Ascending aorta (tissue), 2 donors: ENCODE measurements at regions not wholly inside any gene's neighbourhood (a gene's known extent, or its start where the extent isn't known, plus 50 kb on each side); places are given as distances from the start of the nearest gene placed in this dataset.

Experiments
- DNase-seq, 2 donors: peaks; one replicate each; pipeline ENCODE4 v3.0.0-alpha.2; 2019; ENCODE audit warnings: low spot score in 2 of 2
- H3K27ac ChIP-seq, 2 donors: fragments of 200-600 bp; sonication (generic); one replicate each; pipeline ENCODE4 v1.5.1; 2016 to 2017; ENCODE audit warnings: mild to moderate bottlenecking in 1 of 2
- H3K27me3 ChIP-seq: fragments of 200-600 bp; sonication (generic); one replicate; pipeline ENCODE4 v1.5.1; 2017
- H3K36me3 ChIP-seq, 2 donors: fragments of 200-600 bp; sonication (generic); one replicate each; pipeline ENCODE4 v1.5.1; 2016
- H3K4me1 ChIP-seq, 2 donors: fragments of 200-600 bp; sonication (generic); one replicate each; pipeline ENCODE4 v1.5.1; 2016 to 2017; ENCODE audit warnings: mild to moderate bottlenecking in 1 of 2
- H3K4me3 ChIP-seq, 2 donors: fragments of 200-600 bp; sonication (generic); one replicate each; pipeline ENCODE4 v1.5.1; 2016 to 2017; ENCODE audit warnings: mild to moderate bottlenecking in 1 of 2
- H3K9me3 ChIP-seq, 2 donors: fragments of 200-600 bp; sonication (generic); one replicate each; pipeline ENCODE4 v1.5.1; 2016
- intact Hi-C: fragments of 100-400 bp; cut with DNase I; formaldehyde crosslinking; loops from one replicate; pipeline ENCODE4 v1.15.1; 2023
- TF ChIP-seq, protein P1 (sequence below), 3 experiments: fragments of 200-600 bp in 2 of 3; fragments of 450-650 bp in 1 of 3; sonication (generic) in 2 of 3; IDR thresholded peaks; one replicate each; pipeline ENCODE4 v1.5.1; 2016 to 2019; ENCODE audit warnings: antibody characterized with exemption in 3 of 3, mild to moderate bottlenecking in 1 of 3, moderate library complexity in 1 of 3

DNA sequence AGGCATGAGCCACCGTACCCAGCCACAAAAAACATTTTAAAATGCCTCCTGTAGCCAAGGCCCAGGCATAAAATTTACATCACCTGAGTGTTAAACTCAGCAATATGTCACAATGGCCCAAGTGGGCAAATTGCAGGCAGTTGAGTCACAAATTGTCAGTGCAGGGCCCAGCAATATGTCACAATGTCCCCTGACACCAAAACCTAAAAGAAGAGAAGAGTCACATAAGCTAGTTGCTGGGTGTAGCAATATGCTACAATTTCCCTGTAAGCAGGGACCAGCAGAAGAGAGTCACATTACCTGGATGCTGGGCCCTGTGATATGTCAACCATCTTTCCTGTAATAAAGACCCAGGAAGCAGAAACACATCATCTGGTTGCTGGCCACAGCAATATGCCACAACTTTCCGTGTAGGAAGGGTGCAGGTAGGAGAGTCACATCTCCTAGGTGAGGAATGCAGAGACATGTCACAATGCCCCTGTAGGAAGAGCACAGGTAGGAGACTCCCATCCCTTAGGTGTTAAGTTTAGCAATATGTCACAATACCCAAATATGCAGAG lies 136.0 kb upstream of the ZNF91 start:
- TF ChIP-seq, protein P1, sequence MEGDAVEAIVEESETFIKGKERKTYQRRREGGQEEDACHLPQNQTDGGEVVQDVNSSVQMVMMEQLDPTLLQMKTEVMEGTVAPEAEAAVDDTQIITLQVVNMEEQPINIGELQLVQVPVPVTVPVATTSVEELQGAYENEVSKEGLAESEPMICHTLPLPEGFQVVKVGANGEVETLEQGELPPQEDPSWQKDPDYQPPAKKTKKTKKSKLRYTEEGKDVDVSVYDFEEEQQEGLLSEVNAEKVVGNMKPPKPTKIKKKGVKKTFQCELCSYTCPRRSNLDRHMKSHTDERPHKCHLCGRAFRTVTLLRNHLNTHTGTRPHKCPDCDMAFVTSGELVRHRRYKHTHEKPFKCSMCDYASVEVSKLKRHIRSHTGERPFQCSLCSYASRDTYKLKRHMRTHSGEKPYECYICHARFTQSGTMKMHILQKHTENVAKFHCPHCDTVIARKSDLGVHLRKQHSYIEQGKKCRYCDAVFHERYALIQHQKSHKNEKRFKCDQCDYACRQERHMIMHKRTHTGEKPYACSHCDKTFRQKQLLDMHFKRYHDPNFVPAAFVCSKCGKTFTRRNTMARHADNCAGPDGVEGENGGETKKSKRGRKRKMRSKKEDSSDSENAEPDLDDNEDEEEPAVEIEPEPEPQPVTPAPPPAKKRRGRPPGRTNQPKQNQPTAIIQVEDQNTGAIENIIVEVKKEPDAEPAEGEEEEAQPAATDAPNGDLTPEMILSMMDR (IDR thresholded peaks at IDR 0.05) = no peak
- H3K4me3 ChIP-seq = no peak overlapping the region
- DNase-seq = no peak
- H3K9me3 ChIP-seq = no peaks in the 10 kb centered on the region
- H3K27me3 ChIP-seq = no peaks in the 10 kb centered on the region
- intact Hi-C loops = no loop called here
- H3K27ac ChIP-seq = no peak overlapping the region
- no peaks in the 10 kb centered on the region for H3K36me3 ChIP-seq
- H3K4me1 ChIP-seq = no peaks in the 10 kb centered on the region

DNA sequence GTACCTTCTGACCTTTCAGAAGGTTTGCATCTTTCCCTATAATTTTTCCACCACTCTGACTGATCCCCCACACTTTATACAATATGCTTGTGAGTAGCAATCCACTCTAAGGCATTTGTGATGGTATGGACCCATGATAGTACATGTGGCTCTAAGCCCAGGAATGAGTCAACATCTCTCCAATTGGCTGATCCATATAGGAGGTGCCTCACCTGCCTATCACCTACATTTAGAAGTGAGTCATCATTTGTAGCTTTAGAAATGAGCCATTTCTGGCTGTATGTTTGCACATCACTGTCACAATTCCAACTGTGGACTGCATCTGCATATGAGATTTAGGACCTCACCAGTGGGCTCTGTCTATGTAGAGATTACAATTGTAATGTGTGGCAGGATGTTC lies 133.1 kb upstream of the ZNF91 start:
- TF ChIP-seq, protein P1 (IDR thresholded peaks at IDR 0.05) = no peak
- no peak overlapping the region for H3K27ac ChIP-seq
- no peak for DNase-seq
- H3K27me3 ChIP-seq = no peaks in the 10 kb centered on the region
- H3K4me3 ChIP-seq = no peak overlapping the region
- no peaks in the 10 kb centered on the region for H3K36me3 ChIP-seq
- H3K4me1 ChIP-seq = no peaks in the 10 kb centered on the region
- intact Hi-C loops = no loop called here
- no peaks in the 10 kb centered on the region for H3K9me3 ChIP-seq

DNA sequence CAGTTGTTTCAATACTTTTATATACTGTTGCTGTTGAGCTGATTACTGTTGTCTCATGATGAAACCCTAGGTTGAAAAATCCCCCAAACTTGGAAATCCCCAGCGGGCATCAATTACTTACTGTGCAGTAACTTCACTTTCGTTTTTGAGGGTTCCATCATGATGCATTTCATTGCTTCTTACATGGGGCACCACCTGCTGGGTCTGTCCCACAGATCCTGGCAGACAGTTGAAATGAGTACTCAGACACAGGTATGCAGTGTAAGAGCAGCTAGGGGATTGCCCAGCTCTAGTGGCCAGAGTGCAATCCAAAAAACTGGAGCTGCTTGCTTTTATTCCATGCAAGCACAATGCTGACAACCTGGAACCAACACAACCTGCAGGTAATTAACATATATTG lies 132.5 kb upstream of the ZNF91 start:
- TF ChIP-seq, protein P1 (IDR thresholded peaks at IDR 0.05) = no peak
- Histone ChIP-seq H3K9me3 (no peaks in the 10 kb centered on the region), H3K4me3 (no peak overlapping the region), H3K27me3 (no peaks in the 10 kb centered on the region), H3K36me3 (no peaks in the 10 kb centered on the region), H3K4me1 (no peaks in the 10 kb centered on the region), H3K27ac (no peak overlapping the region)
- DNase-seq = no peak
- intact Hi-C loops = no loop called here

DNA sequence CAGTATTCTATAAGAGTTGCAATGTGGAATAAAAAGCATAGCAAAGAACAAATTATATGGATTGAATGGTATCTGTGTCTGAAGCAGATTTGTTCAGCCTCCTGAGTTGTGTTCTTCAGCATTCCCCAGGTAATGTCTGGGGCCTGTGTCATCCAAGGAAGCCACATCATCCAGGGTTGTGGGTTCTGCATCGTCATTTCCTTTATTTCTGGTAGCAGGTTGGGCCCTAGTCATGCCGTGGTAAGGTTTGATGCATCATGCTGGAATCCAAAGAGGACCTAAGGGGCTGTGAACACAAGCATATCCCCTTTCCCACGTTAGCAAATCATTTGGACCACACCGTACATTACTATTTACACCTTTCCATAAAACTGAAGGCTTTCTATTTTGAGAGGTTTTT lies 131.0 kb upstream of the ZNF91 start:
- H3K27me3 ChIP-seq = no peaks in the 10 kb centered on the region
- no peaks in the 10 kb centered on the region for H3K4me1 ChIP-seq
- H3K27ac ChIP-seq = no peak overlapping the region
- no peaks in the 10 kb centered on the region for H3K36me3 ChIP-seq
- intact Hi-C loops = no loop called here
- no peaks in the 10 kb centered on the region for H3K9me3 ChIP-seq
- TF ChIP-seq, protein P1 (IDR thresholded peaks at IDR 0.05) = no peak
- no peak overlapping the region for H3K4me3 ChIP-seq
- DNase-seq = no peak

DNA sequence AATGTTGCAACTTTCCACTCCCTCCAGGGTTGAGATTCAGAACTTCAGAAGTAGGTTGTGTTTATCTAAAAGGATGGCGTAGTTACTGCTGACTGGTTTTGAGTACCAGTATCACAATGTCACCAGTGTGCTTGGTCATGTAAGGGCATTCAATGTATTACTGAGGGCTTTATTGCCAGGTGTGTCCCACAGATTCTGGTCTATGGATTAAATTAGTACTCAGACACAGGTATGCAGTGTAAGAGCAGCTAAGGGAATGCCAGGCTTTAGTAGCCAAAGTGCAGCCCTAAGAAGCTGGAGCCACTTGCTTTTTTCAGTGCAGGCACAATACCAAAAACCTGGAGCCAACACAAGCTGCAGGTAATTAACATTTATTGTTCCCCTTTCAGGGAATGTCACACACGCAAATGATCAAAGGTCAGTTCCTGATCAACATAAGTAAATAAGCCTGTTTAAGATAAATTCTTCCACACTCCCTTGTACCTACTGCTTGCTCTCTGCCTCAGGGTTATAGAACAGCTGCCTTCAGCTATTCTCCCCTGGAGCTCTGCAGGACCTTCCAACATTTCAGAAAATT lies 130.1 kb upstream of the ZNF91 start:
- TF ChIP-seq, protein P1 (IDR thresholded peaks at IDR 0.05) = no peak
- H3K4me1 ChIP-seq = no peaks in the 10 kb centered on the region
- no peak overlapping the region for H3K4me3 ChIP-seq
- H3K36me3 ChIP-seq = no peaks in the 10 kb centered on the region
- intact Hi-C loops = no loop called here
- no peak overlapping the region for H3K27ac ChIP-seq
- no peak for DNase-seq
- no peaks in the 10 kb centered on the region for H3K9me3 ChIP-seq
- no peaks in the 10 kb centered on the region for H3K27me3 ChIP-seq

DNA sequence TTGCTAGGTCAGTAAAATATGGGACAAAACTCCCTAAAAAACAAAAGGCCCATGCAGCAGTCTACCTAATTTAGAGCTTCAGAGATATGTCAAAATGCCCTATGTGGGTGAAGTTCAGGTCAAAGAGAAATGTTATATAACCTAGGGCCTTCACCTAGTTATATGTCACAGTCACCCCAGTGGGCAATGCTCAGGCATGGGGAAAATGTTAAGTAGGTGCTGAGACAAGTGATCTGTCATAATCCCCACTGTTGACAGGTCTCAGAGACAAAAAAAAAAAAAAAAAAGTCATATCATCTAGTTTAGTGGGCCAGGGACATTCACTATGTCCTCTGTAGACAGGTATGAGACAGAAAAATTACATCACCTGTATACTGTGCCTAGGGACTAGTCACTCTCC lies 128.6 kb upstream of the ZNF91 start:
- Histone ChIP-seq H3K9me3 (no peaks in the 10 kb centered on the region), H3K4me3 (no peak overlapping the region), H3K27ac (no peak overlapping the region), H3K36me3 (no peaks in the 10 kb centered on the region), H3K27me3 (no peaks in the 10 kb centered on the region), H3K4me1 (no peaks in the 10 kb centered on the region)
- no peak for DNase-seq
- intact Hi-C loops = no loop called here
- TF ChIP-seq, protein P1 (IDR thresholded peaks at IDR 0.05) = no peak
